Astrocyte of the spinal cord (primary cell): ENCODE measurements at regions not wholly inside any gene's neighbourhood (a gene's known extent, or its start where the extent isn't known, plus 50 kb on each side); places are given as distances from the start of the nearest gene placed in this dataset.

Experiments used
- DNase-seq: peaks from one replicate; pipeline ENCODE4 v3.0.0; 2011; ENCODE audit warnings: low read depth, low spot score
- H3K4me3 ChIP-seq: 2 replicates; pipeline ENCODE4 v1.5.1; 2011; ENCODE audit warnings: low read depth, mild to moderate bottlenecking, low read length, moderate library complexity
- CTCF ChIP-seq: IDR thresholded peaks from 2 replicates; pipeline ENCODE4 v1.5.1; 2012; ENCODE audit warnings: low read depth, mild to moderate bottlenecking, low read length, inconsistent platforms
- in situ Hi-C: cut with HindIII; loops from 2 replicates; pipeline ENCODE4 v1.10.0; 2017; ENCODE audit warnings: low sequenced_read_pairs

GRCh38 chr5:34475249-34475966, 180.7 kb upstream of the RAI14 start:
- no peak for TF ChIP-seq CTCF
- in situ Hi-C loops = no loop called here
- no peak for DNase-seq
- no peak overlapping the region for H3K4me3 ChIP-seq

GRCh38 chr5:34476941-34477565, 179.1 kb upstream of the RAI14 start:
- DNase-seq = no peak
- in situ Hi-C loops = no loop called here
- H3K4me3 ChIP-seq = no peak overlapping the region
- TF ChIP-seq CTCF = no peak

- no peak overlapping the region for H3K4me3 ChIP-seq
- no peak for TF ChIP-seq CTCF
- no peak for DNase-seq
- in situ Hi-C loops = no loop called here
Observed at GRCh38 chr5:34480810-34481528, 175.2 kb upstream of the RAI14 start.

GRCh38 chr5:34483442-34484033, 172.6 kb upstream of the RAI14 start:
- no peak for DNase-seq
- TF ChIP-seq CTCF = no peak
- H3K4me3 ChIP-seq = no peak overlapping the region
- in situ Hi-C loops = no loop called here

- H3K4me3 ChIP-seq = no peak overlapping the region
- TF ChIP-seq CTCF = no peak
- in situ Hi-C loops = no loop called here
- DNase-seq = no peak
Observed at GRCh38 chr5:34484216-34484920, 171.8 kb upstream of the RAI14 start.

- TF ChIP-seq CTCF = no peak
- no peak overlapping the region for H3K4me3 ChIP-seq
- in situ Hi-C loops = no loop called here
- DNase-seq = no peak
Observed at GRCh38 chr5:34485768-34486030, 170.4 kb upstream of the RAI14 start.
